Liver (tissue), 8 donors: ENCODE measurements at regions not wholly inside any gene's neighbourhood (a gene's known extent, or its start where the extent isn't known, plus 50 kb on each side); places are given as distances from the start of the nearest gene placed in this dataset.

Experiments used
- DNase-seq: peaks from one replicate; pipeline ENCODE4 v3.0.0-alpha.2; 2017; ENCODE audit warnings: low spot score
- H3K27ac ChIP-seq, 2 donors: one replicate each; pipeline ENCODE4 v1.7.0; 2013; ENCODE audit warnings: inconsistent platforms in 2 of 2, low read length in 2 of 2, control low read depth in 1 of 2, low read depth in 1 of 2, mild to moderate bottlenecking in 1 of 2
- H3K27me3 ChIP-seq, 4 donors: one replicate each; pipeline versions ENCODE4 v1.6.1 to v1.7.0; 2013; ENCODE audit warnings: low read length in 3 of 4, inconsistent platforms in 1 of 4, mild to moderate bottlenecking in 1 of 4, moderate library complexity in 1 of 4; ENCODE audit not compliant: control insufficient read depth in 4 of 4, insufficient read depth in 4 of 4
- H3K36me3 ChIP-seq, 4 donors: one replicate each; pipeline versions ENCODE4 v1.6.1 to v1.7.0; 2013; ENCODE audit warnings: low read length in 3 of 4, mild to moderate bottlenecking in 3 of 4, low read depth in 1 of 4, moderate library complexity in 1 of 4; ENCODE audit not compliant: control insufficient read depth in 4 of 4, insufficient read depth in 3 of 4
- H3K4me1 ChIP-seq, 4 donors: one replicate each; pipeline versions ENCODE4 v1.6.1 to v1.7.0; 2013; ENCODE audit warnings: low read length in 3 of 4, mild to moderate bottlenecking in 3 of 4, moderate library complexity in 1 of 4; ENCODE audit not compliant: control insufficient read depth in 4 of 4, insufficient read depth in 4 of 4
- H3K4me3 ChIP-seq, 3 donors: one replicate each; pipeline versions ENCODE4 v1.6.1 to v1.7.0; 2013; ENCODE audit warnings: low read length in 3 of 3, control low read depth in 1 of 3, low read depth in 1 of 3, mild to moderate bottlenecking in 1 of 3
- H3K9ac ChIP-seq, 2 donors: one replicate each; pipeline ENCODE4 v1.7.0; 2013; ENCODE audit warnings: low read length in 2 of 2, mild to moderate bottlenecking in 2 of 2, moderate library complexity in 2 of 2, control low read depth in 1 of 2, low read depth in 1 of 2
- H3K9me3 ChIP-seq, 4 donors: one replicate each; pipeline versions ENCODE4 v1.6.1 to v1.7.0; 2013; ENCODE audit warnings: low read length in 3 of 4; ENCODE audit not compliant: control insufficient read depth in 4 of 4
- ATF3 ChIP-seq: IDR thresholded peaks from 2 replicates; pipeline ENCODE4 v1.6.1; 2016; ENCODE audit warnings: antibody characterized with exemption
- CTCF ChIP-seq: fragments of 150-350 bp; IDR thresholded peaks from 2 replicates; pipeline ENCODE4 v1.5.1; 2017; ENCODE audit warnings: improper control_type of control experiment, low read depth, low read length; ENCODE audit not compliant: missing input control
- EGR1 ChIP-seq, 2 donors: IDR thresholded peaks; 2 replicates each; pipeline ENCODE4 v1.6.1; 2016 to 2018; ENCODE audit warnings: antibody characterized with exemption in 2 of 2, low read depth in 2 of 2
- FOXA1 ChIP-seq: IDR thresholded peaks from 2 replicates; pipeline ENCODE4 v1.6.1; 2016; ENCODE audit warnings: antibody characterized with exemption
- FOXA2 ChIP-seq: IDR thresholded peaks from 2 replicates; pipeline ENCODE4 v1.6.1; 2016; ENCODE audit warnings: antibody characterized with exemption
- GABPA ChIP-seq, 2 donors: IDR thresholded peaks in 1 of 2; conservative IDR thresholded peaks in 1 of 2; 2 replicates each; pipeline ENCODE4 v1.6.1; 2016; ENCODE audit warnings: antibody characterized with exemption in 2 of 2, mild to moderate bottlenecking in 1 of 2, moderate library complexity in 1 of 2
- HNF4A ChIP-seq, 2 donors: conservative IDR thresholded peaks; 2 replicates each; pipeline ENCODE4 v1.6.1; 2016; ENCODE audit warnings: antibody characterized with exemption in 2 of 2, mild to moderate bottlenecking in 2 of 2
- HNF4G ChIP-seq: IDR thresholded peaks from 2 replicates; pipeline ENCODE4 v1.6.1; 2016; ENCODE audit warnings: antibody characterized with exemption
- JUND ChIP-seq, 2 donors: IDR thresholded peaks; 2 replicates each; pipeline ENCODE4 v1.6.1; 2016; ENCODE audit warnings: antibody characterized with exemption in 2 of 2
- MAX ChIP-seq: IDR thresholded peaks from 2 replicates; pipeline ENCODE4 v1.6.1; 2016; ENCODE audit warnings: antibody characterized with exemption
- NR2F2 ChIP-seq: IDR thresholded peaks from 2 replicates; pipeline ENCODE4 v1.6.1; 2016; ENCODE audit warnings: antibody characterized with exemption
- RAD21 ChIP-seq, 2 donors: IDR thresholded peaks; 2 replicates each; pipeline ENCODE4 v1.6.1; 2016; ENCODE audit warnings: antibody characterized with exemption in 2 of 2, mild to moderate bottlenecking in 2 of 2
- REST ChIP-seq: IDR thresholded peaks from 2 replicates; pipeline ENCODE4 v1.6.1; 2016; ENCODE audit warnings: antibody characterized with exemption, mild to moderate bottlenecking
- RXRA ChIP-seq, 2 donors: IDR thresholded peaks; 2 replicates each; pipeline ENCODE4 v1.6.1; 2017 to 2018; ENCODE audit warnings: antibody characterized with exemption in 2 of 2, mild to moderate bottlenecking in 1 of 2
- SP1 ChIP-seq: IDR thresholded peaks from 2 replicates; pipeline ENCODE4 v1.6.1; 2018; ENCODE audit warnings: antibody characterized with exemption, mild to moderate bottlenecking
- TAF1 ChIP-seq: conservative IDR thresholded peaks from 2 replicates; pipeline ENCODE4 v1.6.1; 2016; ENCODE audit warnings: antibody characterized with exemption, mild to moderate bottlenecking
- YY1 ChIP-seq: IDR thresholded peaks from 2 replicates; pipeline ENCODE4 v1.6.1; 2016; ENCODE audit warnings: antibody characterized with exemption, mild to moderate bottlenecking
- ZBTB33 ChIP-seq: IDR thresholded peaks from 2 replicates; pipeline ENCODE4 v1.6.1; 2016; ENCODE audit warnings: antibody characterized with exemption
- WGBS: extraction: QIAGEN DNeasy Blood & Tissue Kit; methylation state at CpG from one replicate; pipeline ENCODE4 v1.1.7; 2013; 5-methylcytosine and 5-hydroxymethylcytosine counted together
- donor health status: healthy.
- donor health status: healthy.
- donor health status: healthy.
- donor health status: healthy.
- donor health status: healthy.

- H3K9ac ChIP-seq: no peak overlapping the region
- H3K4me1 ChIP-seq: no peaks in the 10 kb centered on the region
- no peak for DNase-seq
- peaks cover 0 to 8% (median 2%) of the 10 kb centered on the region in 4 donors for H3K27me3 ChIP-seq
- no peaks in the 10 kb centered on the region for H3K36me3 ChIP-seq
- no peak overlapping the region for H3K27ac ChIP-seq
- WGBS: 83% methylated on average over 2 of the region's 2 CpGs
- no peak overlapping the region for H3K4me3 ChIP-seq
- no peak for TF ChIP-seq RAD21 (IDR thresholded peaks at IDR 0.05)
- no peak for TF ChIP-seq ATF3
- no peak for TF ChIP-seq FOXA2
- no peak for TF ChIP-seq SP1
- no peak for TF ChIP-seq JUND (IDR thresholded peaks at IDR 0.05)
- no peak for TF ChIP-seq GABPA (IDR thresholded peaks at IDR 0.05 in 1 of 2, conservative IDR thresholded peaks at IDR 0.05 in 1 of 2)
- no peak for TF ChIP-seq RXRA (IDR thresholded peaks at IDR 0.05)
- no peak for TF ChIP-seq EGR1 (IDR thresholded peaks at IDR 0.05; ENCODE audit: low read depth in 2 of 2)
- no peak for TF ChIP-seq HNF4G
- no peak for TF ChIP-seq FOXA1
- TF ChIP-seq ZBTB33: no peak
- TF ChIP-seq REST: no peak
- TF ChIP-seq TAF1: no peak
- no peak for TF ChIP-seq MAX
- no peak for TF ChIP-seq HNF4A (conservative IDR thresholded peaks at IDR 0.05)
- no peak for TF ChIP-seq CTCF
- no peak for TF ChIP-seq YY1
- no peak for TF ChIP-seq NR2F2
- peaks cover 0 to 5% (median 2%) of the 10 kb centered on the region in 4 donors for H3K9me3 ChIP-seq
These were observed 111.9 kb downstream of the ANKRD60 start for GRCh38 chr20:58116505-58116904.
